Transverse colon (tissue), 4 donors: ENCODE measurements at regions not wholly inside any gene's neighbourhood (a gene's known extent, or its start where the extent isn't known, plus 50 kb on each side); places are given as distances from the start of the nearest gene placed in this dataset.

ENCODE experiments used
- DNase-seq: peaks from one replicate; pipeline ENCODE4 v3.0.0-alpha.2; 2019
- H3K27ac ChIP-seq, 4 donors: fragments of 200-600 bp; sonication (generic); 2 replicates each; pipeline ENCODE4 v1.5.1; 2016 to 2018; ENCODE audit warnings: inconsistent platforms in 4 of 4
- H3K27me3 ChIP-seq: fragments of 200-600 bp; sonication (generic); 2 replicates; pipeline ENCODE4 v1.5.1; 2017; ENCODE audit warnings: inconsistent platforms
- H3K36me3 ChIP-seq, 4 donors: fragments of 200-600 bp; sonication (generic); 2 replicates each; pipeline ENCODE4 v1.5.1; 2017 to 2019; ENCODE audit warnings: inconsistent platforms in 4 of 4
- H3K4me1 ChIP-seq, 4 donors: fragments of 200-600 bp; sonication (generic); 2 replicates each; pipeline ENCODE4 v1.5.1; 2017 to 2020; ENCODE audit warnings: inconsistent platforms in 4 of 4
- H3K4me3 ChIP-seq, 4 donors: fragments of 200-600 bp; sonication (generic); 1 replicate in 1 of 4; 2 replicates in 3 of 4; pipeline versions ENCODE4 v1.5.1 to v1.6.1; 2017 to 2019; ENCODE audit warnings: inconsistent platforms in 4 of 4
- H3K9me3 ChIP-seq, 2 donors: fragments of 200-600 bp; sonication (generic); 2 replicates each; pipeline ENCODE4 v1.5.1; 2017 to 2019; ENCODE audit warnings: inconsistent platforms in 2 of 2
- CTCF ChIP-seq, 5 experiments: fragments of 200-600 bp in 3 of 5; fragments of 450-650 bp in 2 of 5; sonication (generic) in 3 of 5; IDR thresholded peaks; 1 replicate in 2 of 5; 2 replicates in 3 of 5; pipeline ENCODE4 v1.5.1; 2016 to 2017; ENCODE audit warnings: antibody characterized with exemption in 5 of 5, inconsistent platforms in 3 of 5, mild to moderate bottlenecking in 2 of 5, moderate library complexity in 1 of 5
- EP300 ChIP-seq: sonication (generic); formaldehyde crosslinking; IDR thresholded peaks from one replicate; pipeline ENCODE4 v1.6.1; 2017; ENCODE audit warnings: antibody characterized with exemption, low read depth
- POLR2A ChIP-seq: fragments of 450-650 bp; IDR thresholded peaks from one replicate; pipeline ENCODE4 v1.6.1; 2016; ENCODE audit warnings: antibody characterized with exemption, mild to moderate bottlenecking, moderate library complexity
- POLR2AphosphoS5 ChIP-seq, 3 donors: sonication (generic); formaldehyde crosslinking; IDR thresholded peaks; one replicate each; pipeline ENCODE4 v1.6.1; 2016; ENCODE audit warnings: antibody characterized with exemption in 3 of 3
- WGBS, 2 donors: methylation state at CpG; one replicate each; pipeline ENCODE4 v1.1.5; 2018; ENCODE audit warnings: low coverage in 1 of 2; 5-methylcytosine and 5-hydroxymethylcytosine counted together
- in situ Hi-C, 4 donors: fragments of 200-750 bp; cut with MboI; loops; one replicate each; pipeline versions ENCODE4 v1.15.0 to v1.15.1; 2017; ENCODE audit warnings: low sequenced_read_pairs in 3 of 4, low pct_ligation_motif_present in 1 of 4, low pct_unique_long_range_greater_than_20kb in 1 of 4
- intact Hi-C: fragments of 100-400 bp; cut with DNase I; formaldehyde crosslinking; loops from one replicate; pipeline ENCODE4 v1.15.1; 2023; ENCODE audit warnings: low total_unique reads

DNA sequence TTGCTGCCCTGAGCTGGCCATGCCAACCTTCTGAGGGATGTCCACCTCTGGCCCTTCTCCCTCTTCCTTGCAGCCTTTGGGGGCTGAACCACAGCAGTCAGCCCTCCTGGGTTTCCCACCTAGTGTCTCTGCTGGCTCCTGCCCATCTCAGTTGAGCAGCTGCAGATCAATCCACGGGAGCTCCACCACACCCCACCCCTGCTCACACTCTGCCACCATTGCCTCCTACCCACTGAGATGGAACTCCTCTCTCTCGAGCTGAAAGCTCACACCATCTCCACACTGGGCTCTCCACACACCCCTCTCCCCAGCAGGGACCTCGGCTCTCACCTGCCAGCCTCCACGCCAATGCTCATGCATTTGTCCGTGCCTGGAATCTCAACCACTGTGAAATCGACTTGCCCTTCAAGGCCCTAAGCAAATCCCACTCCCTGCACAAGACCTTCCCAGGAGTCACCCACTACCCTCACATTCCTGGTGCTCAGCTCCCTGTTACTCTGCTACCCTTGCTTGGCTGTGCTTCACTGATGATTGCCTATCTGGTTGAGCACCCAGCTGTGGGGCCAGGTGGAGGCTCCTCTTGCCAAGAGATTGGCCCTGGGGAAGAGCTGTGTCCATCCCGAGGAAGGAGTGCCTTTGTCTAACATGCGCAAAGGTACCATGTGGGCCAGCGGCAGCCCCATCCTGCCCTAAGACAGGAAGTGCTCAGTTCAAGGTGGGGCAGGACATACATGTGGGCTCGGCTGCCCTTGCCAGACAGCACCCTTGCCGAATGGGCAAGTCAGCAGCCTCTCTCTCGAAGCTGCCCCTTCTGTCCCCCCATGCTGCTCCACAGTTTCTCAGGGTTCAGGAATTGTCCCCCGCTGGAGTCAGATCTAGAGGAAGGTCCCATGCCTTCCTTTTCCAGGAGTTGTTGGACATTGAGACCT is 208.7 kb downstream of the CYP26B1 start:
- TF ChIP-seq POLR2A (no peak), POLR2AphosphoS5 (IDR thresholded peaks at IDR 0.05) (no peak), CTCF (IDR thresholded peaks at IDR 0.05) (no peak), EP300 (no peak)
- H3K4me3 ChIP-seq, result no peak overlapping the region
- 90% methylated on average over 13 of the region's 13 CpGs; no CpG with 5 or more reads in 1 of the 2 donors for WGBS, 2 donors
- peaks cover 0 to 25% (median 11%) of the 10 kb centered on the region in 4 donors for H3K4me1 ChIP-seq
- H3K27ac ChIP-seq, result no peak overlapping the region
- DNase-seq, result peak; percentile 4
- H3K36me3 ChIP-seq, result no peaks in the 10 kb centered on the region
- in situ Hi-C loops, result loop anchor here in 2 of 4 donors (25.0 kb wide), 3 partner anchors 623 to 798 kb away; no protein-coding TSS in a partner anchor
- H3K27me3 ChIP-seq, result no peaks in the 10 kb centered on the region
- intact Hi-C loops, result no loop called here
- no peaks in the 10 kb centered on the region for H3K9me3 ChIP-seq

GRCh38 chr2:71938108-71938507 is 209.6 kb downstream of the CYP26B1 start:
- intact Hi-C loops, result no loop called here

DNA sequence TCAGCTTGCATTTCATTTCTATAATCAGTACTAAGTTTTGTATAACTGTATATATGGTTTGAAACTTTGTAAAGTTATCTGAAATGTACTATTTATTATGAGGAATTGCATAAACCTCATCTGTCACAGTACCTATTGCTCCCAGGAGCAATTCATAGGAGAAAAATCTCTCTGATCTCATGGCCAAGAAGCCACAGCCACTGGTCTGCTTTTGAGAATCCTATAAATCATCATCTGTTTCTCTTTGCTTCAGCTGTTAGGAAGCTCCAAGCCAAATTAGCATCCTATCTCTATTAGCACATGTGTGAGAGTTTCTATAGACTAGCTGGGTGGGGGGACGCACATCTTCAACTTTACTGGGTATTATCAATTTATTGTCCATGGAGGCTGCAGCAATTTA is 210.3 kb downstream of the CYP26B1 start:
- intact Hi-C loops (no loop called here), in situ Hi-C loops (loop anchor here in 2 of 4 donors (25.0 kb wide), 3 partner anchors 625 to 800 kb away; no protein-coding TSS in a partner anchor)
- no peak for DNase-seq
- no peak overlapping the region for H3K27ac ChIP-seq
- peaks cover 0 to 25% (median 11%) of the 10 kb centered on the region in 4 donors for H3K4me1 ChIP-seq
- TF ChIP-seq POLR2AphosphoS5 (IDR thresholded peaks at IDR 0.05), result no peak
- no peak for TF ChIP-seq CTCF (IDR thresholded peaks at IDR 0.05)
- no peak for TF ChIP-seq EP300
- no peak for TF ChIP-seq POLR2A
- no peak overlapping the region for H3K4me3 ChIP-seq
- WGBS, 2 donors, result 95% methylated on average over 1 of the region's 1 CpG; no CpG with 5 or more reads in 1 of the 2 donors
- H3K27me3 ChIP-seq, result no peaks in the 10 kb centered on the region
- H3K36me3 ChIP-seq, result no peaks in the 10 kb centered on the region
- H3K9me3 ChIP-seq, result no peaks in the 10 kb centered on the region

More at GRCh38 chr2:71938108-71938507, 209.6 kb downstream of the CYP26B1 start:
- no peaks in the 10 kb centered on the region for H3K27me3 ChIP-seq
- WGBS, 2 donors, result 43% methylated on average over 1 of the region's 1 CpG; no CpG with 5 or more reads in 1 of the 2 donors
- no peak overlapping the region for H3K27ac ChIP-seq
- TF ChIP-seq POLR2AphosphoS5 (IDR thresholded peaks at IDR 0.05) (no peak), CTCF (IDR thresholded peaks at IDR 0.05) (no peak), EP300 (no peak)
- peak; percentile 4 for DNase-seq
- H3K9me3 ChIP-seq, result no peaks in the 10 kb centered on the region
- H3K4me1 ChIP-seq, result peaks cover 0 to 25% (median 11%) of the 10 kb centered on the region in 4 donors
- no peak overlapping the region for H3K4me3 ChIP-seq
- in situ Hi-C loops, result loop anchor here in 2 of 4 donors (25.0 kb wide), 3 partner anchors 624 to 799 kb away; no protein-coding TSS in a partner anchor
- no peaks in the 10 kb centered on the region for H3K36me3 ChIP-seq
